ENCODE measurements at regions not wholly inside any gene's neighbourhood (a gene's known extent, or its start where the extent isn't known, plus 50 kb on each side); places are given as distances from the start of the nearest gene placed in this dataset.

GRCh38 chr6:21526974-21527373, 66.6 kb upstream of the SOX4 start:
- DNase-seq, result no peak

DNA sequence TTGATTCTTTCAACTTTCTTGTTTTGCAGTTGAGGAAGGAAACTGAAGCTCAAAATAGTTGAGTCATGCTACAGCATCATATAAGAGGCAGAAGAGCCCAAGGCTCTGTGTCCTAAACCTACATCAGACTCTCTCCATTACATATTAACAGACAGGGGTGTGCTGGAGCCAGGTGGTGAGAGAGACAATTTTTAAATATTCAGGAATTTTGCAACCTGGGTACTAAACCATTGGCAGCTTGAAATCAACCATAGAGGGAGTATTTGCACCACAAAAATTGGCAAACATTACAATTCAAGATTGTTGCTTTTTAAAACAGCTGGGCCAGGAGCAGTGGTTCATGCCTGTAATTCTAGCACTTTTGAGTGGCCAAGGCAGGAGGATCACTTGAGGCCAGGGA, 65.8 kb upstream of the SOX4 start:
- DNase-seq, result no peak

GRCh38 chr6:21529431-21529830, 64.1 kb upstream of the SOX4 start:
- no peak for DNase-seq

- no peak for DNase-seq
These were observed 62.2 kb upstream of the SOX4 start for GRCh38 chr6:21531393-21531792.

DNA sequence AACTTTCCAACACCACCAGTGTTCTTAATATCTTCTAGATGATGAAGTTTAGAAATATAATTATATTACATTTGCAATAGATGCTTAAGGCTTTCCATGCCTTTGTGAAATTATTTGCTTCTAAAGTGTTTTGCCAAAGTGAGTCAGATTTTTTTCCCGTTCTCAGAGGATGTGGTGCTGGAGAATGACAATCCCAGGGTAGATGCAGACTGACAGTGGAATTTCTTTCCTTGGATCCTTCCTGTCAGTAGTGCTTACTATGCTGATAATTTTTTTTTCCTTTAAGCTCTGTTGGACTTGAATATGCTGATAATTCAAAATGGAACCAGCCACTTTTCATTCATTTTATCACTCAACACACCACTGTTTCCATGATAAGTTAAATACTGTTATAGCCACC, 59.9 kb upstream of the SOX4 start:
- DNase-seq, result no peak

GRCh38 chr6:21536280-21536766, 57.2 kb upstream of the SOX4 start:
- DNase-seq, result no peak

DNA sequence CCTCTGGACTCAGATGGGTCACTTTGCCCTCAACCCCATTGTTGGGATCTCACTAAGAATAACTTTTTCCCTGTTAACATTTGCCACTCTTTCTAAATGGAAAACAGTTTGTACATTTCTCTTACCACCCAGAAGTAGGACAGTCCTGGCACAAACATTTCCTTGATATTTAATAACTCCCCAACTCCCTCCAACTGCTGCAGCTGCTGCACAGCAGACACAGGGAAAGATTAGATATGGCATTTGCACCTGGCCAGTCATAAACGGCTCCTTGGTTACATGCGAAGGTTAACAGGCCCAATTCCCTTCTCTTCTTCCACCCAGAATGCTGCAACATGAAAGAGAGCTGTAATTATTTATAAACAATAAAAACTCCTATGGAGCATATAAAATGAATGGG, 55.9 kb upstream of the SOX4 start:
- no peak for DNase-seq

DNA sequence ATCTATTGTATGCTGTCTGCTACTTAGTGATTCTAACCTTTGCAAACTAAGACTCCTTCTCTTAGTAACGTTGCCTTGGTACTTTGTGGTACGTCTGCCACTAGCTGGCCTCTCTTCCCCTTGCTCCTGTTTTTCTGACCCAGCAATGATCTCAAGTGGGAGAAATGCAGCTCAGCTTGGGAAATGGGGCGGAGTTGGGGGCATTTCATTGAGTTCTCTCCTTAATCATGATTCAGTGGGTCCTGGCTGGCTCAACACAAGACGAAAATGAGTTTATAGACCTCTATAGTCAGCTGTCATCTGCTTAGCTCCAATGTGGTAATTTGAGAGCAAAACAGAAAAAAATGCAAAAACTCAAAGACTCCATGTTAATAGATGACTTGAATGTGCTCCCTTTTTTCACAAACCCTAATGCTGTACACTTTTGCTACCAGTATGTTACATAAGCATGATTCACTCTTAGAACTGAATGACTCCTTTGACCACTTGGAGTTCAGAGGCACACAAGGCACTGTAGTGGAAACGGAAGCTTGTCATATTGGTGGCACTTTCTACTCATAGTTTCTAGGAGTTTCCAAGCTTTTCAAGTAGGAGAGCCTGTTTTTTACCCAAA, 55.3 kb upstream of the SOX4 start:
- peak; percentile 55 for DNase-seq

- no peak for DNase-seq
These were observed 53.9 kb upstream of the SOX4 start for GRCh38 chr6:21539621-21540100.

All from MV-4-11 (cell line).